Osteoblast (primary cell): ENCODE measurements at regions not wholly inside any gene's neighbourhood (a gene's known extent, or its start where the extent isn't known, plus 50 kb on each side); places are given as distances from the start of the nearest gene placed in this dataset.
"Not testable (repeated sequence)": the region's sequence is repeated elsewhere in the genome, so short reads cannot be mapped to it uniquely, and the experiment has no call there.

Experiments
- DNase-seq: peaks from one replicate; pipeline ENCODE4 v3.0.0; 2011; ENCODE audit warnings: low spot score, mixed read lengths; ENCODE audit not compliant: insufficient read length; ENCODE audit errors: missing footprints
- H2AFZ ChIP-seq: 2 replicates; pipeline ENCODE4 v1.6.0; 2011; ENCODE audit warnings: mild to moderate bottlenecking, low read length
- H3K27ac ChIP-seq: 2 replicates; pipeline ENCODE4 v1.5.1; 2011; ENCODE audit warnings: mild to moderate bottlenecking, low read depth, low read length, moderate library complexity
- H3K27me3 ChIP-seq: 2 replicates; pipeline ENCODE4 v1.6.0; 2012; ENCODE audit warnings: mild to moderate bottlenecking, control low read depth, inconsistent platforms, low read length, moderate library complexity; ENCODE audit not compliant: insufficient read depth
- H3K36me3 ChIP-seq: 2 replicates; pipeline ENCODE4 v1.5.1; 2011; ENCODE audit warnings: mild to moderate bottlenecking, low read length, control low read depth, moderate library complexity; ENCODE audit not compliant: insufficient read depth
- H3K4me1 ChIP-seq: 2 replicates; pipeline ENCODE4 v1.5.1; 2011; ENCODE audit warnings: mild to moderate bottlenecking, low read length, control low read depth, moderate library complexity; ENCODE audit not compliant: insufficient read depth
- H3K4me2 ChIP-seq: 2 replicates; pipeline ENCODE4 v1.6.0; 2011; ENCODE audit warnings: mild to moderate bottlenecking, low read length; ENCODE audit not compliant: insufficient read depth
- H3K4me3 ChIP-seq: fragments of 200-600 bp; sonication (generic); 3 replicates; pipeline ENCODE4 v1.5.1; 2012; ENCODE audit warnings: mild to moderate bottlenecking, low read length, inconsistent platforms; ENCODE audit not compliant: insufficient read depth
- H3K79me2 ChIP-seq: 2 replicates; pipeline ENCODE4 v1.6.0; 2012; ENCODE audit warnings: mild to moderate bottlenecking, low read length, control low read depth, inconsistent platforms; ENCODE audit not compliant: insufficient read depth
- H3K9me3 ChIP-seq: 2 replicates; pipeline ENCODE4 v1.5.1; 2011; ENCODE audit warnings: low read depth, low read length, control low read depth
- H4K20me1 ChIP-seq: 2 replicates; pipeline ENCODE4 v1.6.0; 2012; ENCODE audit warnings: mild to moderate bottlenecking, low read length, control low read depth; ENCODE audit not compliant: insufficient read depth
- TF ChIP-seq, protein P1 (sequence below): IDR thresholded peaks from 2 replicates; pipeline ENCODE4 v1.5.1; 2011; ENCODE audit warnings: mild to moderate bottlenecking, low read depth, low read length, moderate library complexity; ENCODE audit errors: extremely low read depth

DNA sequence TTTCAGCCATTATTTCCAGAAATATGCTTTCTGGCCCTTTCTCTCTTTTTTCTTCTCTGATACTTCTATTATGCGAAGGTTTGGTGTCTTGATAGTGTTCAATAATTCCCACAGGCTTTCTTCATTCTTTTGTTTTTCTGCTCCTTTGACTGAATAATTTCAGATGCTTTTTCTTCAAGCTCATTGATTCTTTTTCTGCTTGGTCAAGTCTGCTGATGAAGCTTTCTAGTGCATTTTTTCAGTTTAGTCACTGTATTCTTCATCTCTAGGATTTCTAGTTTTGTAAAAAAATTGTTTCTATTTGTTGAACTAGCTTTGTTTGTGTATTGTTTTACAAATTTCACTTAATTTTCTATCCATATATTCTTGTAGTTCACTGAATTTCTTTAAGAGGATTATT is 304.0 kb upstream of the TARS1 start:
- no peak overlapping the region for H3K4me3 ChIP-seq
- no peaks in the 10 kb centered on the region for H3K36me3 ChIP-seq
- DNase-seq = no peak
- H3K4me1 ChIP-seq = no peaks in the 10 kb centered on the region
- H2AFZ ChIP-seq = no peak overlapping the region
- H4K20me1 ChIP-seq = no peaks in the 10 kb centered on the region
- TF ChIP-seq, protein P1, sequence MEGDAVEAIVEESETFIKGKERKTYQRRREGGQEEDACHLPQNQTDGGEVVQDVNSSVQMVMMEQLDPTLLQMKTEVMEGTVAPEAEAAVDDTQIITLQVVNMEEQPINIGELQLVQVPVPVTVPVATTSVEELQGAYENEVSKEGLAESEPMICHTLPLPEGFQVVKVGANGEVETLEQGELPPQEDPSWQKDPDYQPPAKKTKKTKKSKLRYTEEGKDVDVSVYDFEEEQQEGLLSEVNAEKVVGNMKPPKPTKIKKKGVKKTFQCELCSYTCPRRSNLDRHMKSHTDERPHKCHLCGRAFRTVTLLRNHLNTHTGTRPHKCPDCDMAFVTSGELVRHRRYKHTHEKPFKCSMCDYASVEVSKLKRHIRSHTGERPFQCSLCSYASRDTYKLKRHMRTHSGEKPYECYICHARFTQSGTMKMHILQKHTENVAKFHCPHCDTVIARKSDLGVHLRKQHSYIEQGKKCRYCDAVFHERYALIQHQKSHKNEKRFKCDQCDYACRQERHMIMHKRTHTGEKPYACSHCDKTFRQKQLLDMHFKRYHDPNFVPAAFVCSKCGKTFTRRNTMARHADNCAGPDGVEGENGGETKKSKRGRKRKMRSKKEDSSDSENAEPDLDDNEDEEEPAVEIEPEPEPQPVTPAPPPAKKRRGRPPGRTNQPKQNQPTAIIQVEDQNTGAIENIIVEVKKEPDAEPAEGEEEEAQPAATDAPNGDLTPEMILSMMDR = no peak
- H3K4me2 ChIP-seq = no peak overlapping the region
- H3K79me2 ChIP-seq = no peaks in the 10 kb centered on the region
- H3K9me3 ChIP-seq = peaks cover 6% of the 10 kb centered on the region
- no peaks in the 10 kb centered on the region for H3K27me3 ChIP-seq
- H3K27ac ChIP-seq = no peak overlapping the region

DNA sequence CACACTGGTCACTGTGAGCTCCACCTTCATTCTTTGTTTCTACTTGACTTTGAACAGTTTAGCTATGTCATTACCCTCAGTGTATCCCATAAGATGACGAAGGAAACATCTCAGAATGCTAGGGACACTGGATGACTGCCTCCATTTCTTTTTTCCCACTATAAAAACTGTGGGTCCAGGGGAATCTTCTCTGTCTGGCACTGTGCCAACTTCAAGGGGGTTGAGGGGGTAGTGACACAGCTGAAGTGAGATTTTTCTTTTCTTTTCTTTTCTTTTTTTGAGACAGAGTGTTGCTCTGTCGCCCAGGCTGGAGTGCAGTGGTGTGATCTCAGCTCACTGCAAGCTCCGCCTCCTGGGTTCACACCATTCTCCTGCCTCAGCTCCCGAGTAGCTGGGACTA is 302.6 kb upstream of the TARS1 start:
- not testable (repeated sequence) for H3K36me3 ChIP-seq, DNase-seq, H3K27me3 ChIP-seq, H3K4me2 ChIP-seq, H3K27ac ChIP-seq, H3K4me3 ChIP-seq, H3K79me2 ChIP-seq, H3K9me3 ChIP-seq, H3K4me1 ChIP-seq, H4K20me1 ChIP-seq, H2AFZ ChIP-seq

DNA sequence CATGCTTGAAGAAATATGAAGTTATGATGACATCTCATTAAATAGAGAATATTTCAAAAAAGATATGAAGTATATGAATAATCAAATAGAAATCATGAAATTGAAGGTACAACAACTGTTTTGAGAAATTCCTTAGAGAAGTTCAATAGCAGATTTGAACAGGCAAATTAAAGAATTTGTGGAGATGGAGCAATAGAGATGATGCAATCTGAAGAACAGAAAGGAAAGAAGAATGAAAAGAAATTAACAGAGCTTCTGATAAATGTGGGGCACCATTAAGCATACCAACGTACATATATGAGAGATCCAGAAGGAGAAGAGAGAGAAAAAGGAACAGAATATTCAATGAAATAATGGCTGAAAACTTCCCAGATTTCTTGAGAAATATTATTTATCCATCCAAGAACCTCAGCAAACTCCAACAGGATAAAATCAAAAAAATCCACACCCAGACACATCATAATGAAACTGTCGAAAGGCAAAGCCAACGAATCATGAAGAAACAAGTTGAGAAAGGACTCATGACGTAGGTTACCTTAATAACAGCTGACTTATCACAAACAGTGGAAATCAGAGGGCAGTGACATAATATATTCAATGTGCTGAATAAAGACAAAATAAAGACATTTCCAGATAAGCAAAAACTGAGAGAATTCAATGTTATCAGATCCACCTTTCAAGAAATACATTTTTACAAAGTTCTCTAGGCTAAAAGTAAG is 297.2 kb upstream of the TARS1 start:
- H4K20me1 ChIP-seq = no peaks in the 10 kb centered on the region
- H3K9me3 ChIP-seq = no peaks in the 10 kb centered on the region
- no peaks in the 10 kb centered on the region for H3K27me3 ChIP-seq
- H3K4me2 ChIP-seq = no peak overlapping the region
- H3K4me1 ChIP-seq = peaks cover 24% of the 10 kb centered on the region
- no peaks in the 10 kb centered on the region for H3K79me2 ChIP-seq
- H3K4me3 ChIP-seq = no peak overlapping the region
- no peak overlapping the region for H3K27ac ChIP-seq
- H2AFZ ChIP-seq = no peak overlapping the region
- H3K36me3 ChIP-seq = no peaks in the 10 kb centered on the region
- TF ChIP-seq, protein P1 = no peak
- DNase-seq = no peak

DNA sequence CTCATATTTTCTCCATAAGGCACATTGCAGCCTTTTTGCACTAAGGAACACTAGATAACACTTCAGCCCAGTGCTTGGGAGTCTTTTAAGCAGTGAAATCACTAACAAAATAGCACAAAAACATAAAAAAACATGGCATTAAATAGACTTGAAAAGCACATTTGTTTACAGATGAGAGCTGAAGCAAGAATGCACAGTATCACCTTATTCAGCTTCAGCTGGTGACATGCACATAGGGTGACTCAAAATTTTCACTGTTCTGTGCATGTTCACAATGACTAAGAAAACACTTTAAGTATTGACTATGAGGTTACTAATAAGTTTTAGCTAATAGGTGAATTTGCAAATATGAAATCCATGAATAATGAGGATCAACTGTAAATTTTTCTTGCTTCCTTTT is 293.9 kb upstream of the TARS1 start:
- H3K4me1 ChIP-seq = peaks cover 27% of the 10 kb centered on the region
- H3K27me3 ChIP-seq = no peaks in the 10 kb centered on the region
- H3K79me2 ChIP-seq = no peaks in the 10 kb centered on the region
- peak overlapping the region; percentile 66 for H3K27ac ChIP-seq
- TF ChIP-seq, protein P1 = no peak
- no peaks in the 10 kb centered on the region for H3K36me3 ChIP-seq
- no peak overlapping the region for H3K4me3 ChIP-seq
- no peak overlapping the region for H2AFZ ChIP-seq
- DNase-seq = no peak
- no peaks in the 10 kb centered on the region for H4K20me1 ChIP-seq
- no peak overlapping the region for H3K4me2 ChIP-seq
- H3K9me3 ChIP-seq = no peaks in the 10 kb centered on the region
